ENCODE measurements at regions not wholly inside any gene's neighbourhood (a gene's known extent, or its start where the extent isn't known, plus 50 kb on each side); places are given as distances from the start of the nearest gene placed in this dataset.
A peak's percentile ranks its signal among the peaks of the same experiment; 100 is the strongest.

GRCh38 chr18:39692367-39693015 is 2126.9 kb upstream of the CELF4 start:
- Histone ChIP-seq H4K20me1 (ENCODE audit: low read depth) (no peaks in the 10 kb centered on the region), H3K4me2 (peak overlapping the region; percentile 14), H3K4me3 (no peak overlapping the region), H2AFZ (replicated peaks) (no peak overlapping the region), H3K79me2 (ENCODE audit: low read depth) (no peaks in the 10 kb centered on the region), H3F3A (ENCODE audit: low read depth) (peaks cover 21% of the 10 kb centered on the region), H3K9ac (no peak overlapping the region), H3K27me3 (no peaks in the 10 kb centered on the region), H3K9me3 (ENCODE audit: low read depth) (no peaks in the 10 kb centered on the region), H3K27ac (peak overlapping the region; percentile 48), H3K4me1 (peaks cover 17% of the 10 kb centered on the region), H3K36me3 (no peaks in the 10 kb centered on the region)
- no peak for DNase-seq (ENCODE audit: low spot score)
- Mint-ChIP-seq H3K27ac (no peak overlapping the region), H3K27me3 (ENCODE audit: insufficient read depth, low read depth) (no peaks in the 10 kb centered on the region), H3K4me1 (peaks cover 17% of the 10 kb centered on the region), H3K9me3 (peaks cover 8% of the 10 kb centered on the region), H3K36me3 (peaks cover 9% of the 10 kb centered on the region), H3K4me3 (no peak overlapping the region)
- no peak for TF ChIP-seq CTCF (IDR thresholded peaks at IDR 0.05)
- TF ChIP-seq EZH2phosphoT487 (IDR thresholded peaks at IDR 0.05): no peak
- no peak for TF ChIP-seq EZH2 (IDR thresholded peaks at IDR 0.05)

DNA sequence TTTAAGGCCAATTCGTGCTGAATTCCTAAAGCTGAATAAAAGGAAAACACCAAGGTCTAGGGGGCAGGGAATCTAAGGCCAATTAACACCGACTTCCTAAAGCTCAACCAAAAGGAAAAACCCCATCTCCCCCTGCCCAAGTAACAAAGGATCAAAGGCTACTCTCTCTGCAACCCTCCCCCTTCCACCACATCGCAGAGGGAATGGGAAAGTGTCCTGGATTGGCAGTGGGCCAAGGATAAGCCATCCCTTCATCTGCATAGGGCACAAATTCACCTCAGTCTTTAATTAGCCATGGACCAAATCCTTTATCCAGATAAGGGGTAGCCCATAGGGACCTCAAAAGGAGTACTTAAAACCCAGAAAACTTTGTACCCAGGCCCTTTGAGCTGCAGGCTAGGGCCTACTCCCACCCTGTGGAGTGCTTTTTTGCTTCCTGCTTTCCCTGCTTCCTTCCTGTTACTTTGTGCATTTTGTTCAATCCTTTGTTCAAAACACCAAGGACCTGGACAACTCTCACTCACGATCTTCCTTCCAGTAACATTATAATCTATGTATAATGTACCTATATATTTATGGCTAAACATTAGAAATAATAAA is 2119.8 kb upstream of the CELF4 start:
- DNase-seq (ENCODE audit: low spot score): peak; percentile 86
- H4K20me1 ChIP-seq (ENCODE audit: low read depth): no peaks in the 10 kb centered on the region
- Mint-ChIP-seq H3K27me3 (ENCODE audit: insufficient read depth, low read depth) (no peaks in the 10 kb centered on the region), H3K36me3 (no peaks in the 10 kb centered on the region), H3K9me3 (peaks cover 2% of the 10 kb centered on the region), H3K4me3 (no peak overlapping the region), H3K27ac (peak overlapping the region; percentile 57), H3K4me1 (peaks cover 26% of the 10 kb centered on the region)
- H3K27me3 ChIP-seq: no peaks in the 10 kb centered on the region
- no peaks in the 10 kb centered on the region for H3K79me2 ChIP-seq (ENCODE audit: low read depth)
- no peak for TF ChIP-seq EZH2 (IDR thresholded peaks at IDR 0.05)
- no peak for TF ChIP-seq CTCF (IDR thresholded peaks at IDR 0.05)
- no peak for TF ChIP-seq EZH2phosphoT487 (IDR thresholded peaks at IDR 0.05)
- no peak overlapping the region for H3K4me3 ChIP-seq
- H2AFZ ChIP-seq (replicated peaks): no peak overlapping the region
- no peaks in the 10 kb centered on the region for H3K36me3 ChIP-seq
- H3F3A ChIP-seq (ENCODE audit: low read depth): peaks cover 18% of the 10 kb centered on the region
- peak overlapping the region; percentile 73 for H3K27ac ChIP-seq
- peaks cover 18% of the 10 kb centered on the region for H3K4me1 ChIP-seq
- no peaks in the 10 kb centered on the region for H3K9me3 ChIP-seq (ENCODE audit: low read depth)
- H3K9ac ChIP-seq: no peak overlapping the region
- H3K4me2 ChIP-seq: peak overlapping the region; percentile 46

DNA sequence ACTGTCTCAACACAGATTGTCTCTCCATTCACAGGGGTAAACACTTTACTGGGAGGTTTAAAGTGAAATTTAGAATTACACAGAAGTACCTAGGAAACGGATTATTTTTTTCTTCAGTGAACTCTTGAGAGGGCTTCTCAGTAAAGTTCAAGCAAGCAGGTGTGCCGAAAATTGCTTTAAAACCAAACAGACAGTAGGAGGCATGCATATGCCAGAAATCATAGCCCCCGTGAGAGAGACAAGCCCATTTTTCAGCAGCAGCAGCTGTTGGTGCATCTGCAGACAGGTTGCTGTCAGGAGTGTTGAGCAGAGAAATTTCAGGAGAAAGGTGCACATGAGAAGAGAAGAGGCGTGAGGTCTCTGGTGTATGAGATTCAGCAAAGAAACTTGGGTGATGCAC is 2115.5 kb upstream of the CELF4 start:
- no peaks in the 10 kb centered on the region for H3K27me3 Mint-ChIP-seq (ENCODE audit: insufficient read depth, low read depth)
- no peak overlapping the region for H3K9ac ChIP-seq
- no peak overlapping the region for H3K27ac Mint-ChIP-seq
- H4K20me1 ChIP-seq (ENCODE audit: low read depth): no peaks in the 10 kb centered on the region
- H3K9me3 ChIP-seq (ENCODE audit: low read depth): no peaks in the 10 kb centered on the region
- H3K4me3 ChIP-seq: no peak overlapping the region
- H3K9me3 Mint-ChIP-seq: peaks cover 2% of the 10 kb centered on the region
- H3K36me3 Mint-ChIP-seq: peaks cover 2% of the 10 kb centered on the region
- H3K4me1 ChIP-seq: peaks cover 18% of the 10 kb centered on the region
- no peak overlapping the region for H3K4me2 ChIP-seq
- no peaks in the 10 kb centered on the region for H3K27me3 ChIP-seq
- no peak for DNase-seq (ENCODE audit: low spot score)
- no peak overlapping the region for H3K4me3 Mint-ChIP-seq
- H3K79me2 ChIP-seq (ENCODE audit: low read depth): no peaks in the 10 kb centered on the region
- H3K4me1 Mint-ChIP-seq: peaks cover 32% of the 10 kb centered on the region
- H3F3A ChIP-seq (ENCODE audit: low read depth): peaks cover 15% of the 10 kb centered on the region
- H3K27ac ChIP-seq: no peak overlapping the region
- TF ChIP-seq EZH2phosphoT487 (IDR thresholded peaks at IDR 0.05) (no peak), CTCF (IDR thresholded peaks at IDR 0.05) (peak; percentile 24)
- H3K36me3 ChIP-seq: no peaks in the 10 kb centered on the region
- H2AFZ ChIP-seq (replicated peaks): no peak overlapping the region
